ENCODE measurements at regions not wholly inside any gene's neighbourhood (a gene's known extent, or its start where the extent isn't known, plus 50 kb on each side); places are given as distances from the start of the nearest gene placed in this dataset.
A peak's percentile ranks its signal among the peaks of the same experiment; 100 is the strongest.

- Histone ChIP-seq H3K9ac (ENCODE audit: insufficient read depth in 1 of 2, low read depth in 2 of 2, low read length in 2 of 2) (no peak overlapping the region), H3K27me3 (ENCODE audit: control insufficient read depth in 2 of 2, insufficient read depth in 2 of 2, low read length in 2 of 2) (no peaks in the 10 kb centered on the region), H4K20me1 (replicated peaks; ENCODE audit: control insufficient read depth, insufficient read depth, low read length) (no peaks in the 10 kb centered on the region), H3K4me3 (no peak overlapping the region), H3K4me2 (ENCODE audit: insufficient read depth, low read length) (no peak overlapping the region), H3K79me2 (ENCODE audit: control insufficient read depth, insufficient read depth, low read length) (no peaks in the 10 kb centered on the region), H2AFZ (ENCODE audit: low read depth, low read length) (no peak overlapping the region), H3K9me3 (replicated peaks; ENCODE audit: control insufficient read depth, insufficient read depth, low read depth, low read length) (no peaks in the 10 kb centered on the region), H3K36me3 (ENCODE audit: control insufficient read depth, insufficient read depth, low read length) (no peaks in the 10 kb centered on the region), H3K9me1 (ENCODE audit: control insufficient read depth, insufficient read depth, low read length) (no peaks in the 10 kb centered on the region), H3K4me1 (replicated peaks in 1 of 2; ENCODE audit: control insufficient read depth in 2 of 2, insufficient read depth in 2 of 2, low read length in 2 of 2) (no peaks in the 10 kb centered on the region), H3K27ac (ENCODE audit: extremely low read depth, low read depth, low read length) (no peak overlapping the region)
- CTCF ChIA-PET (ENCODE audit: low intra/inter-chr PET ratio) = no interaction called here
- ATAC-seq = no peak
- DNase-seq (ENCODE audit: extremely low read depth in 1 of 4, low spot score in 3 of 4) = no peak
- no peak for FAIRE-seq
- POLR2A ChIA-PET = no interaction called here
- no TSS peak for BruUV-seq (replicated peaks)
- TF ChIP-seq ZNF134 (CRISPR knock-in tag; conservative IDR thresholded peaks at IDR 0.05) = no peak
- TF ChIP-seq ZNF431 (CRISPR knock-in tag; IDR thresholded peaks at IDR 0.05) = peak; percentile 90
- intact Hi-C loops (cut with micrococcal nuclease) = no loop called here
- 4% methylated on average over 7 of the region's 7 CpGs for WGBS (ENCODE audit: insufficient coverage, low coverage, missing lambda C conversion rate)
- in situ Hi-C loops (cut with MboI) = no loop called here
Observed at GRCh38 chr2:168378960-168379669, 77.0 kb upstream of the CERS6 start.

- POLR2A ChIA-PET = no interaction called here
- CTCF ChIA-PET (ENCODE audit: low intra/inter-chr PET ratio) = no interaction called here
- H3K79me2 ChIP-seq (ENCODE audit: control insufficient read depth, insufficient read depth, low read length) = no peaks in the 10 kb centered on the region
Observed at GRCh38 chr2:168380500-168380899, 75.6 kb upstream of the CERS6 start.

More at GRCh38 chr2:168380500-168380899, 75.6 kb upstream of the CERS6 start:
- no peaks in the 10 kb centered on the region for H4K20me1 ChIP-seq (replicated peaks; ENCODE audit: control insufficient read depth, insufficient read depth, low read length)
- H3K9ac ChIP-seq (ENCODE audit: insufficient read depth in 1 of 2, low read depth in 2 of 2, low read length in 2 of 2) = no peak overlapping the region
- DNase-seq (ENCODE audit: extremely low read depth in 1 of 4, low spot score in 3 of 4) (no peak), FAIRE-seq (no peak), ATAC-seq (no peak)
- in situ Hi-C loops (cut with MboI) = no loop called here
- H3K4me2 ChIP-seq (ENCODE audit: insufficient read depth, low read length) = no peak overlapping the region
- no peaks in the 10 kb centered on the region for H3K36me3 ChIP-seq (ENCODE audit: control insufficient read depth, insufficient read depth, low read length)
- no peaks in the 10 kb centered on the region for H3K9me3 ChIP-seq (replicated peaks; ENCODE audit: control insufficient read depth, insufficient read depth, low read depth, low read length)
- TF ChIP-seq ZNF316 (IDR thresholded peaks at IDR 0.05) = peak; percentile 77
- TF ChIP-seq C11orf30 (IDR thresholded peaks at IDR 0.05; ENCODE audit: low read depth) = peak; percentile 54
- peak; percentile 65 for TF ChIP-seq MAFK (IDR thresholded peaks at IDR 0.05; ENCODE audit: low read length)
- peak; percentile 50 for TF ChIP-seq MAFF (IDR thresholded peaks at IDR 0.05; ENCODE audit: low read length)
- TF ChIP-seq PHF8 (IDR thresholded peaks at IDR 0.05; ENCODE audit: borderline replicate concordance, low read length) = no peak
- no peak overlapping the region for H3K4me3 ChIP-seq
- intact Hi-C loops (cut with micrococcal nuclease) = no loop called here
- no TSS peak for BruUV-seq (replicated peaks)
- no peaks in the 10 kb centered on the region for H3K9me1 ChIP-seq (ENCODE audit: control insufficient read depth, insufficient read depth, low read length)
- 4% methylated on average over 3 of the region's 3 CpGs for WGBS (ENCODE audit: insufficient coverage, low coverage, missing lambda C conversion rate)
- H3K27ac ChIP-seq (ENCODE audit: extremely low read depth, low read depth, low read length) = no peak overlapping the region
- H3K27me3 ChIP-seq (ENCODE audit: control insufficient read depth in 2 of 2, insufficient read depth in 2 of 2, low read length in 2 of 2) = no peaks in the 10 kb centered on the region
- no peak overlapping the region for H2AFZ ChIP-seq (ENCODE audit: low read depth, low read length)
- no peaks in the 10 kb centered on the region for H3K4me1 ChIP-seq (replicated peaks in 1 of 2; ENCODE audit: control insufficient read depth in 2 of 2, insufficient read depth in 2 of 2, low read length in 2 of 2)

Measured in K562 (cell line).